ENCODE measurements at regions not wholly inside any gene's neighbourhood (a gene's known extent, or its start where the extent isn't known, plus 50 kb on each side); places are given as distances from the start of the nearest gene placed in this dataset.

- Histone ChIP-seq H3K9me3 (no peaks in the 10 kb centered on the region), H3K27ac (no peak overlapping the region), H3K27me3 (ENCODE audit: low read depth) (no peaks in the 10 kb centered on the region), H3K4me1 (no peaks in the 10 kb centered on the region), H3K4me3 (no peak overlapping the region), H3K36me3 (no peaks in the 10 kb centered on the region)
- ATAC-seq (no peak), DNase-seq (no peak)
- TF ChIP-seq CTCF (IDR thresholded peaks at IDR 0.05) = no peak
- intact Hi-C loops (cut with DNase I) = loop anchor here (10.0 kb wide), 1 partner anchor 672 kb away; no protein-coding TSS in a partner anchor
These were observed 661.7 kb upstream of the AUTS2 start for GRCh38 chr7:68936471-68937035.

- no peak for TF ChIP-seq CTCF (IDR thresholded peaks at IDR 0.05)
- no peak overlapping the region for H3K4me3 ChIP-seq
- no peak overlapping the region for H3K27ac ChIP-seq
- H3K9me3 ChIP-seq = no peaks in the 10 kb centered on the region
- DNase-seq (no peak), ATAC-seq (no peak)
- H3K27me3 ChIP-seq (ENCODE audit: low read depth) = no peaks in the 10 kb centered on the region
- intact Hi-C loops (cut with DNase I) = loop anchor here (10.0 kb wide), 1 partner anchor 673 kb away; no protein-coding TSS in a partner anchor
- no peaks in the 10 kb centered on the region for H3K36me3 ChIP-seq
- no peaks in the 10 kb centered on the region for H3K4me1 ChIP-seq
These were observed 660.1 kb upstream of the AUTS2 start for GRCh38 chr7:68938151-68938550.

GRCh38 chr7:68943786-68944185 is 654.5 kb upstream of the AUTS2 start:
- Histone ChIP-seq H3K27ac (no peak overlapping the region), H3K4me3 (no peak overlapping the region), H3K4me1 (no peaks in the 10 kb centered on the region), H3K36me3 (no peaks in the 10 kb centered on the region), H3K9me3 (no peaks in the 10 kb centered on the region), H3K27me3 (ENCODE audit: low read depth) (no peaks in the 10 kb centered on the region)
- DNase-seq = no peak
- ATAC-seq = no peak
- TF ChIP-seq CTCF (IDR thresholded peaks at IDR 0.05) = no peak
- intact Hi-C loops (cut with DNase I) = no loop called here

- no peak overlapping the region for H3K27ac ChIP-seq
- no peak for DNase-seq
- ATAC-seq = no peak
- no peak overlapping the region for H3K4me3 ChIP-seq
- intact Hi-C loops (cut with DNase I) = no loop called here
- H3K27me3 ChIP-seq (ENCODE audit: low read depth) = no peaks in the 10 kb centered on the region
- TF ChIP-seq CTCF (IDR thresholded peaks at IDR 0.05) = no peak
- H3K36me3 ChIP-seq = no peaks in the 10 kb centered on the region
- H3K4me1 ChIP-seq = no peaks in the 10 kb centered on the region
- no peaks in the 10 kb centered on the region for H3K9me3 ChIP-seq
These were observed 642.6 kb upstream of the AUTS2 start for GRCh38 chr7:68955656-68956055.

GRCh38 chr7:68958571-68958970 is 639.7 kb upstream of the AUTS2 start:
- Histone ChIP-seq H3K36me3 (no peaks in the 10 kb centered on the region), H3K4me3 (no peak overlapping the region), H3K9me3 (no peaks in the 10 kb centered on the region), H3K27ac (no peak overlapping the region), H3K27me3 (ENCODE audit: low read depth) (no peaks in the 10 kb centered on the region), H3K4me1 (no peaks in the 10 kb centered on the region)
- DNase-seq (no peak), ATAC-seq (no peak)
- intact Hi-C loops (cut with DNase I) = no loop called here
- no peak for TF ChIP-seq CTCF (IDR thresholded peaks at IDR 0.05)

Measured in lower lobe of right lung (tissue), 2 donors.